IPS-20b (cell line): ENCODE measurements at regions not wholly inside any gene's neighbourhood (a gene's known extent, or its start where the extent isn't known, plus 50 kb on each side); places are given as distances from the start of the nearest gene placed in this dataset.
"Not testable (repeated sequence)": the region's sequence is repeated elsewhere in the genome, so short reads cannot be mapped to it uniquely, and the experiment has no call there.

ENCODE experiments used
- H3K27ac ChIP-seq: one replicate; pipeline ENCODE4 v1.5.1; 2013; ENCODE audit warnings: low read length
- H3K27me3 ChIP-seq: 2 replicates; pipeline ENCODE4 v1.6.1; 2013; ENCODE audit warnings: mild to moderate bottlenecking, low read length, inconsistent platforms; ENCODE audit not compliant: insufficient read depth
- H3K36me3 ChIP-seq: 2 replicates; pipeline ENCODE4 v1.6.1; 2013; ENCODE audit warnings: low read depth, mild to moderate bottlenecking, inconsistent platforms, low read length, moderate library complexity; ENCODE audit not compliant: insufficient read depth
- H3K4me1 ChIP-seq: 2 replicates; pipeline ENCODE4 v1.6.1; 2013; ENCODE audit warnings: mild to moderate bottlenecking, control low read depth, inconsistent platforms, low read length, moderate library complexity; ENCODE audit not compliant: insufficient read depth
- H3K4me3 ChIP-seq: 2 replicates; pipeline ENCODE4 v1.5.1; 2013; ENCODE audit warnings: mild to moderate bottlenecking, low read length, inconsistent platforms
- H3K9ac ChIP-seq: 2 replicates; pipeline ENCODE4 v1.6.1; 2013; ENCODE audit warnings: low read depth, mild to moderate bottlenecking, inconsistent platforms, low read length, moderate library complexity
- H3K9me3 ChIP-seq: 2 replicates; pipeline ENCODE4 v1.6.1; 2013; ENCODE audit warnings: mild to moderate bottlenecking, low read depth, low read length, inconsistent platforms; ENCODE audit not compliant: insufficient read depth

DNA sequence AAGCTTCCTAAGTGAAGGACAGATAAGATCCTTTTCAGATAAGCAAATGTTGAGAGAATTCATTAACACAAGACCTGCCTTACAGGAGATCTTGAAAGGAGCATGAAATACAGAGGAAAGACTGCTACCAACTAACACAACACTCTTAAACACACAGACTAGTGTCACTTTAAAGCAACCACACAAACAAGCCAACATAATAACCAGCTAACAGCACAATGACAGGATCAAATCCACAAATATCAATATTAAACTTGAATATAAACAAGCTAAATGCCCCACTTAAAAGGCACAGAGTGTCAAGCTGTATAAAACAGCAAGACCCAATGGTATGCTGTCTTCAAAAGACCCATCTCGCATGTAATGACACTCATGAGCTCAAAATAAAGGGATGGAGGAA lies 70.8 kb upstream of the HMGXB4 start:
- Histone ChIP-seq H3K36me3 (no peaks in the 10 kb centered on the region), H3K4me3 (no peak overlapping the region), H3K9ac (no peak overlapping the region), H3K4me1 (no peaks in the 10 kb centered on the region), H3K27me3 (no peaks in the 10 kb centered on the region), H3K9me3 (peaks cover 14% of the 10 kb centered on the region; the same call in 1 of the 2 replicates), H3K27ac (no peak overlapping the region)

- H3K36me3 ChIP-seq: not testable (repeated sequence)
Observed at GRCh38 chr22:35188930-35189329, 68.4 kb upstream of the HMGXB4 start.

GRCh38 chr22:35189559-35189958 lies 67.7 kb upstream of the HMGXB4 start:
- Histone ChIP-seq H3K9me3 (peaks cover 9% of the 10 kb centered on the region; the same call in 1 of the 2 replicates), H3K36me3 (no peaks in the 10 kb centered on the region), H3K27me3 (no peaks in the 10 kb centered on the region), H3K4me3 (no peak overlapping the region), H3K9ac (no peak overlapping the region), H3K27ac (no peak overlapping the region), H3K4me1 (no peaks in the 10 kb centered on the region)

More at GRCh38 chr22:35188930-35189329, 68.4 kb upstream of the HMGXB4 start:
- not testable (repeated sequence) for H3K9me3 ChIP-seq, H3K27me3 ChIP-seq, H3K9ac ChIP-seq, H3K27ac ChIP-seq, H3K4me1 ChIP-seq, H3K4me3 ChIP-seq

GRCh38 chr22:35191412-35191811 lies 65.9 kb upstream of the HMGXB4 start:
- peaks cover 9% of the 10 kb centered on the region; the same call in 1 of the 2 replicates for H3K9me3 ChIP-seq
- H3K4me3 ChIP-seq: no peak overlapping the region
- no peak overlapping the region for H3K9ac ChIP-seq
- no peaks in the 10 kb centered on the region for H3K4me1 ChIP-seq
- no peaks in the 10 kb centered on the region for H3K27me3 ChIP-seq
- no peaks in the 10 kb centered on the region for H3K36me3 ChIP-seq
- H3K27ac ChIP-seq: no peak overlapping the region

- H3K9ac ChIP-seq: no peak overlapping the region
- no peaks in the 10 kb centered on the region for H3K36me3 ChIP-seq
- H3K27me3 ChIP-seq: no peaks in the 10 kb centered on the region
- peaks cover 9% of the 10 kb centered on the region; the same call in 1 of the 2 replicates for H3K9me3 ChIP-seq
- H3K4me3 ChIP-seq: no peak overlapping the region
- no peaks in the 10 kb centered on the region for H3K4me1 ChIP-seq
- H3K27ac ChIP-seq: no peak overlapping the region
Observed at GRCh38 chr22:35192129-35192918, 65.0 kb upstream of the HMGXB4 start.

- Histone ChIP-seq H3K27me3 (no peaks in the 10 kb centered on the region), H3K27ac (no peak overlapping the region), H3K4me3 (no peak overlapping the region), H3K9me3 (no peaks in the 10 kb centered on the region), H3K36me3 (no peaks in the 10 kb centered on the region), H3K4me1 (no peaks in the 10 kb centered on the region), H3K9ac (no peak overlapping the region)
Observed at GRCh38 chr22:35195226-35195625, 62.1 kb upstream of the HMGXB4 start.

GRCh38 chr22:35195821-35196220 lies 61.5 kb upstream of the HMGXB4 start:
- Histone ChIP-seq H3K9ac (no peak overlapping the region), H3K9me3 (no peaks in the 10 kb centered on the region), H3K27ac (no peak overlapping the region), H3K27me3 (no peaks in the 10 kb centered on the region), H3K36me3 (no peaks in the 10 kb centered on the region), H3K4me3 (no peak overlapping the region), H3K4me1 (no peaks in the 10 kb centered on the region)

DNA sequence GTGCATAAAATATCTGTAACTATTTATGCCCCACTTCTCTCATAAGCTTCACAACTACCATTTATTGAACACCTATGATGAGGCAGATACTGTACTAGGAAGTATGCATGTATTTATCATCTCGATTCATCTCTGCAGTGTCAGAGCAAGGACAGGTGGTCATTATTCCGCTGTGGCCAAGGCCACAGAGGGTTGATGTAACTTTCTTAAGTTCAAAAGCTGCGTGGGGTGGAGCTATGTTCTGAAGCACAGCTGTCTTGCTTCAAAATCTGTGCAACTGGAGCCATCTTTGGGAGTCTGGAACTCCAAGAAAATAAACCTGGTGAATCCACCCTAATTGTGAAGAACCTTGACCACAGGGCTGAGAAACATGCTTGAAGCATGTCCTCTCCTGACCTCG lies 60.2 kb upstream of the HMGXB4 start:
- no peak overlapping the region for H3K4me3 ChIP-seq
- no peaks in the 10 kb centered on the region for H3K36me3 ChIP-seq
- no peaks in the 10 kb centered on the region for H3K27me3 ChIP-seq
- H3K4me1 ChIP-seq: no peaks in the 10 kb centered on the region
- H3K9me3 ChIP-seq: no peaks in the 10 kb centered on the region
- H3K9ac ChIP-seq: no peak overlapping the region
- no peak overlapping the region for H3K27ac ChIP-seq

DNA sequence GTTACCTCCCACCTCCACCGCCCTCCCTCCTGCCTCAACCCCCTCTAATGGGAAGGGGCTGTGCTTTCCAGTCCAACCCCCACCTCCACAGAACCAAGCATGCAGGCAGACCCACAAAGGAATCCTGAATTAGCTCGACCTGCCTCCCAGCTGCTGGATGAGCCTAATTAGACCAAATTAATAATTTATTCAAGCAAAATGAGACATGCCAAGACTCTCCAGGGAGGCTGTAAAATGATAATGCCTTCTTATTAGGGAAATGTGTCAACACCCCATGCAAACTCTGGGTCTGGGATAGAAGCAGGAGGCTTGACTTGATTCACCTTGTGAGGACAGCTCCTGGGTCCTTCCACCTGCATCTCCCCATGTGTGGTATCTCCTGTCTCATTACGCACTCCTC lies 59.4 kb upstream of the HMGXB4 start:
- no peaks in the 10 kb centered on the region for H3K27me3 ChIP-seq
- no peaks in the 10 kb centered on the region for H3K9me3 ChIP-seq
- H3K4me3 ChIP-seq: no peak overlapping the region
- no peaks in the 10 kb centered on the region for H3K4me1 ChIP-seq
- H3K36me3 ChIP-seq: no peaks in the 10 kb centered on the region
- H3K27ac ChIP-seq: no peak overlapping the region
- no peak overlapping the region for H3K9ac ChIP-seq

- Histone ChIP-seq H3K27me3 (no peaks in the 10 kb centered on the region), H3K4me3 (no peak overlapping the region), H3K36me3 (no peaks in the 10 kb centered on the region), H3K9ac (no peak overlapping the region), H3K27ac (no peak overlapping the region), H3K9me3 (no peaks in the 10 kb centered on the region), H3K4me1 (no peaks in the 10 kb centered on the region)
Observed at GRCh38 chr22:35198738-35199137, 58.6 kb upstream of the HMGXB4 start.

GRCh38 chr22:35202376-35202775 lies 54.9 kb upstream of the HMGXB4 start:
- Histone ChIP-seq H3K27me3 (no peaks in the 10 kb centered on the region), H3K4me3 (no peak overlapping the region), H3K9me3 (no peaks in the 10 kb centered on the region), H3K4me1 (no peaks in the 10 kb centered on the region), H3K9ac (no peak overlapping the region), H3K36me3 (no peaks in the 10 kb centered on the region), H3K27ac (no peak overlapping the region)

GRCh38 chr22:35203583-35203982 lies 53.7 kb upstream of the HMGXB4 start:
- Histone ChIP-seq H3K9me3 (no peaks in the 10 kb centered on the region), H3K36me3 (no peaks in the 10 kb centered on the region), H3K27me3 (no peaks in the 10 kb centered on the region), H3K4me1 (no peaks in the 10 kb centered on the region), H3K9ac (no peak overlapping the region), H3K27ac (no peak overlapping the region), H3K4me3 (no peak overlapping the region)
